Type B pancreatic cell (in vitro differentiated cells): ENCODE measurements at regions not wholly inside any gene's neighbourhood (a gene's known extent, or its start where the extent isn't known, plus 50 kb on each side); places are given as distances from the start of the nearest gene placed in this dataset.

ENCODE experiments used
- DNase-seq: peaks from one replicate; pipeline ENCODE4 v3.0.0; 2021; ENCODE audit warnings: mixed read lengths; ENCODE audit not compliant: unreplicated experiment; ENCODE audit errors: extremely low spot score
- H3K27ac Mint-ChIP-seq: 2 replicates; pipeline ENCODE4 v1.8.0; 2021; ENCODE audit warnings: mild to moderate bottlenecking, mixed read lengths
- H3K27me3 Mint-ChIP-seq: 2 replicates; pipeline ENCODE4 v1.8.0; 2021; ENCODE audit warnings: mixed read lengths
- H3K36me3 Mint-ChIP-seq: 2 replicates; pipeline ENCODE4 v1.8.0; 2021; ENCODE audit warnings: mixed read lengths
- H3K4me1 Mint-ChIP-seq: one replicate; pipeline ENCODE4 v1.8.0; 2021; ENCODE audit warnings: mixed read lengths; ENCODE audit not compliant: unreplicated experiment
- H3K4me3 Mint-ChIP-seq: 2 replicates; pipeline ENCODE4 v1.8.0; 2021; ENCODE audit warnings: mild to moderate bottlenecking, mixed read lengths
- H3K9me3 Mint-ChIP-seq: 2 replicates; pipeline ENCODE4 v1.8.0; 2021; ENCODE audit warnings: mixed read lengths
- TF ChIP-seq, protein P1 (sequence below): fragments of 200-600 bp; sonication (generic); conservative IDR thresholded peaks from 2 replicates; pipeline ENCODE4 v1.5.0; 2021; ENCODE audit warnings: antibody characterized with exemption, mild to moderate bottlenecking

DNA sequence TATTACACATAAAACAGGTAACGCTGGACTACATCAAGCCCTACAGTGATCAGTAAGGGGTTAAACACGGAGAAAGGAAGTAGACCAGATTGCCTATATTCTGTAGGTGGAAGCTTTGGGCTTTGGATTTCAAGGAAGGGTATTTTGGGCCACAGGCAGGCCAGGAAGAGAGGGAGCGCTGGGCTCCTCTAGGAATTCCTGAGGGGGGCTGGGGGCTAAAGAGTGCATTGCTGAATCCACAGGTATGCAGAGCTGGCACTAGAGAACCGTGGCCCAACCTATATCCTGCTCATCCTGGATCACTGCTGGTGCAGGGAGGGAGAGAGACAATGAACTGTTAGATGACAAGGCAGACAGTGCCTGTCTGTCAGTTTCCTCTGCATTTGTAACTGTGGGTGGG, 367.1 kb downstream of the CSNK1G3 start:
- H3K27me3 Mint-ChIP-seq: peaks cover 7% of the 10 kb centered on the region
- TF ChIP-seq, protein P1, sequence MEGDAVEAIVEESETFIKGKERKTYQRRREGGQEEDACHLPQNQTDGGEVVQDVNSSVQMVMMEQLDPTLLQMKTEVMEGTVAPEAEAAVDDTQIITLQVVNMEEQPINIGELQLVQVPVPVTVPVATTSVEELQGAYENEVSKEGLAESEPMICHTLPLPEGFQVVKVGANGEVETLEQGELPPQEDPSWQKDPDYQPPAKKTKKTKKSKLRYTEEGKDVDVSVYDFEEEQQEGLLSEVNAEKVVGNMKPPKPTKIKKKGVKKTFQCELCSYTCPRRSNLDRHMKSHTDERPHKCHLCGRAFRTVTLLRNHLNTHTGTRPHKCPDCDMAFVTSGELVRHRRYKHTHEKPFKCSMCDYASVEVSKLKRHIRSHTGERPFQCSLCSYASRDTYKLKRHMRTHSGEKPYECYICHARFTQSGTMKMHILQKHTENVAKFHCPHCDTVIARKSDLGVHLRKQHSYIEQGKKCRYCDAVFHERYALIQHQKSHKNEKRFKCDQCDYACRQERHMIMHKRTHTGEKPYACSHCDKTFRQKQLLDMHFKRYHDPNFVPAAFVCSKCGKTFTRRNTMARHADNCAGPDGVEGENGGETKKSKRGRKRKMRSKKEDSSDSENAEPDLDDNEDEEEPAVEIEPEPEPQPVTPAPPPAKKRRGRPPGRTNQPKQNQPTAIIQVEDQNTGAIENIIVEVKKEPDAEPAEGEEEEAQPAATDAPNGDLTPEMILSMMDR: no peak
- H3K4me3 Mint-ChIP-seq: no peak overlapping the region
- DNase-seq: no peak
- H3K36me3 Mint-ChIP-seq: no peaks in the 10 kb centered on the region
- H3K9me3 Mint-ChIP-seq: no peaks in the 10 kb centered on the region
- no peak overlapping the region for H3K27ac Mint-ChIP-seq
- peaks cover 66% of the 10 kb centered on the region for H3K4me1 Mint-ChIP-seq

DNA sequence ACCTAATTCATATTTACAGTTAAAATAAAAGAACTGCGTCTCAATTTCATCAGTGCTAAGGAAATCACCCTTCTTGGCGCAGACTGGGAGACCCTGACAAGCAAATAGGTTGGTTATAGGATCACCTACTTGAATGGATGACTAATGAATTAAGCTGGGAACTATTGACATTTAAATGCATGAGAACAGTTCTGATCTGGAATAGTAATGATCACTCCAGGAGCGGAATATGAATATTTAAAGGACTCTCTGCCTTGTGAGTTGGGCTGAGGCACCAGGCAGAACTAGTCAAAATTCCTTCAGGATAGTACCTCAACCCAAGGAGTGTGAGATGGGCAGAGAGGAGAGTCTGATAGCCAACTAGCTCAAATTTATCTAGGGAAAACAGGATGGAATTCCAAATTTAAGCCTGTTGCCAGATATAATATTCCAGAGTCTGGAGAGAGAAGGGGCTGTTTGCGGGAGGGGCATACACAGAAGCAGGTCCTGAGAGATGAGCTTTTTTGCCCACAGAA, 364.4 kb downstream of the CSNK1G3 start:
- TF ChIP-seq, protein P1: no peak
- peaks cover 9% of the 10 kb centered on the region for H3K27me3 Mint-ChIP-seq
- peak overlapping the region; percentile 56 for H3K4me3 Mint-ChIP-seq
- peaks cover 63% of the 10 kb centered on the region for H3K4me1 Mint-ChIP-seq
- H3K9me3 Mint-ChIP-seq: no peaks in the 10 kb centered on the region
- no peak for DNase-seq
- H3K36me3 Mint-ChIP-seq: no peaks in the 10 kb centered on the region
- H3K27ac Mint-ChIP-seq: peak overlapping the region; percentile 56

DNA sequence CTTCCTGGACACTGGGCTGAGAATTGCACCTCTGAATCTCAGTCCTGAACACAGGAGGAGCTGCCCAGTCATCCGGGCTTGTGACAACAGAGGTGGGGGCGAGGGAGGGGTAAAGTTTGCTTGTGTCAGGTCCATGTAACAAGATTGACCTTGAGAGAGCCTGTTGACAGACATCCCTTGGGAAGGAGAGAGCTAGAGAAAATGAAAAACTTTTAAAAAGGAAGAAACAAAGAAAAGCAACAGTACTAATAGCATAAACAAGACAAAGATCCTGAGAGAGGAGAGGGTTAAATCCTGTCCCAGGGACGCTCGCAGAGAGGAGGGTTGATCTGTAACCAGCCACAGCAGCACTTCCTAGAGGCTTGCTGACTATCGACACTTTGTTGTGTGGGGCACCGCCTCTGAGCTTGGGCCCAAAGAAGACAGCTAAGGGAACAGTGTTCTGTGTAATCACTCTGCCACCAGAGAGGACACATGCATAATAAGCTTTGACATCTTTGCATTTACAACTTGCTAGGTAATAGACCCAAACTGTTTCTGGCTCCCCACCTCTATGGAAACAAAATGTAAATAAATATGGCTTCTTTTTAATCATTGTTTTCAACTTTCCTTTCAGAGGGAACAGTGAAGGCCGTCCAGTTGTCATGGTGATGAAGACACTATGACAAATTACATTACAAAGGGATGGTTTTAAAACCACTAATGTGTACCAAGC, 363.7 kb downstream of the CSNK1G3 start:
- peaks cover 57% of the 10 kb centered on the region for H3K4me1 Mint-ChIP-seq
- peak overlapping the region; percentile 56 for H3K27ac Mint-ChIP-seq
- H3K4me3 Mint-ChIP-seq: peak overlapping the region; percentile 56
- no peaks in the 10 kb centered on the region for H3K9me3 Mint-ChIP-seq
- DNase-seq: no peak
- TF ChIP-seq, protein P1: no peak
- no peaks in the 10 kb centered on the region for H3K36me3 Mint-ChIP-seq
- peaks cover 15% of the 10 kb centered on the region for H3K27me3 Mint-ChIP-seq

DNA sequence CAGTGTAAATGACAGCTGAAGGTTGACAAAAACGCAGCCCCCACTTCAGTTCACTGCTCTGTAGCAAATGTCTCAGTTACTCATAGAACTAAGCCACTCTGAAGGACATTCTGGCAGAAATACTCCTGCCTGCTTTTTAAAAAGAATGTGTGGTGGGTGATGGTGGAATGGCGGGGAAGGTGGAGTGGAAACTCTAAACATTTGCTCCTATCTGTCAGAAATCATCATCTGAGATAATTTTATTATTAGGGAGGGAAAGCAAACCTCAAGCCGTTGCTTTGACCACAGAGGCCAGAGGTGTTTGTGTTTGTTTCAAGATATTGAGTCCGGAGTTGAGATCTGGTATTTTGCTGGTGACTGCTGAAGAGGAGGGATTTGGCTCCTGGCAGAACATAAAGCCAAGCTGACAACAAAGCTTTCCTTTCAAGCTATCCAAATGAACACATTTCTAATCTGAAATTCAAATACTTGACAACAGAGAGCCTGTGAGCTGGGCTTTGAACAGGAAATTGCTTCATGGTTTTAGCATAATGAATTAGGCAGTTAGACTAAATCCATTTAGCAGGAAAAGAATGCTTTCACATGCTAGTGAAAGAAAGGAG, 362.7 kb downstream of the CSNK1G3 start:
- H3K4me3 Mint-ChIP-seq: peak overlapping the region; percentile 43
- TF ChIP-seq, protein P1: no peak
- H3K9me3 Mint-ChIP-seq: no peaks in the 10 kb centered on the region
- peak overlapping the region; percentile 35 for H3K27ac Mint-ChIP-seq
- no peak for DNase-seq
- H3K27me3 Mint-ChIP-seq: peaks cover 20% of the 10 kb centered on the region
- no peaks in the 10 kb centered on the region for H3K36me3 Mint-ChIP-seq
- peaks cover 53% of the 10 kb centered on the region for H3K4me1 Mint-ChIP-seq

DNA sequence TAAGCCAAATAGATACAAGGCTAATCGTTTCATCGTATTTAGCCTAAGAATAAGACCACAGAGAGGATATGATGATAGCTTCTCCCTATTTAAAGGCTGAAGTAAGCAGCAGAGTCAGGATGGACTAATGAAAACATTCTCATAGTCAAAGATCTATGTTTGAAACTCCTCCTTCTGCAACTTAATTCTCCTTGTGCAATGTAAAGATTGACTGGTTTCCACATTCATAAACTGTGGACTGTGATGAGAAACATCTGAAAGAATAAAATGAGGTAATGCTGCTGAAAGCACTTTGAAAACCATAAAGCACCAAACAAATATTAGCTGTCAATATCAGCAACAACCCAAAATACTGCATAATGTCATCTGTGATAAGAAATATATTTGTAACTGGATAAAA, 361.9 kb downstream of the CSNK1G3 start:
- TF ChIP-seq, protein P1: no peak
- Mint-ChIP-seq H3K36me3 (no peaks in the 10 kb centered on the region), H3K27ac (no peak overlapping the region), H3K4me3 (no peak overlapping the region), H3K27me3 (peaks cover 20% of the 10 kb centered on the region), H3K9me3 (no peaks in the 10 kb centered on the region), H3K4me1 (peaks cover 45% of the 10 kb centered on the region)
- no peak for DNase-seq
